ENCODE measurements at regions not wholly inside any gene's neighbourhood (a gene's known extent, or its start where the extent isn't known, plus 50 kb on each side); places are given as distances from the start of the nearest gene placed in this dataset.

DNA sequence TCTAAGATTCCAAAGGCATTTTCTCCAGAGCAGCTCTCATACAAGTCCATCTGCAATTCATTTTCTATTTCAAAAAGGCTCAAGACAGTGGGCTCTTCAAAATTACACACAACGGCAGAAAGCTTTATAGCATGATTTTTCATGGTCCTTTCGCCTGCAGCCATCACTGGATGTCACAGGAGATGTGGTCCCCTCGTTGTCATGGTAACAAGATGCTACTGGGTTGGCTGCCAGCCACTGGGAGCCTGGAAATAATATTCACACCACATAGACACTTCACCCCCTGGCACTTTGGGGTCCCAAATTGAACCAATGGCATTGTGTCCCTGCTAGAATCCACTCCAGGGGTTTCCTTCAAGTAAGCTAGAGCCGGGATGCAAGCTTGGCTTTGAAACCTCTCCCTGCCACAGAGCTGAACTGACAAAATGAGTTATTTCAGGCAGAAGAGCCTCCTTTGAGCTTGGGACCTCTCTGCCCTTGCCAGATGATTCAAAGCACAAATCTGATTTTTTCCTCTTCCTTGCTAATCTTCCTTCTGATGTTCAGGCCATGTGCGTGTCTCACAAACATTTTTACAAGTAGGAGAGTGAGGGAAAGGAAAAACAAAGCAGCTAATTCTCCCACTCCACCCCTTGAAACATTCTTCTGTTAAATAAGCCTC, 512.6 kb upstream of the ADAMTS9 start:
- no peak for DNase-seq
- CTCF ChIA-PET = no interaction called here
- no peaks in the 10 kb centered on the region for H3K4me1 Mint-ChIP-seq
- H3K9me3 Mint-ChIP-seq = peaks cover 11% of the 10 kb centered on the region
- H3K27ac Mint-ChIP-seq = no peak overlapping the region
- no peak overlapping the region for H3K4me3 Mint-ChIP-seq
- H3K36me3 Mint-ChIP-seq = no peaks in the 10 kb centered on the region
- no peaks in the 10 kb centered on the region for H3K27me3 Mint-ChIP-seq

DNA sequence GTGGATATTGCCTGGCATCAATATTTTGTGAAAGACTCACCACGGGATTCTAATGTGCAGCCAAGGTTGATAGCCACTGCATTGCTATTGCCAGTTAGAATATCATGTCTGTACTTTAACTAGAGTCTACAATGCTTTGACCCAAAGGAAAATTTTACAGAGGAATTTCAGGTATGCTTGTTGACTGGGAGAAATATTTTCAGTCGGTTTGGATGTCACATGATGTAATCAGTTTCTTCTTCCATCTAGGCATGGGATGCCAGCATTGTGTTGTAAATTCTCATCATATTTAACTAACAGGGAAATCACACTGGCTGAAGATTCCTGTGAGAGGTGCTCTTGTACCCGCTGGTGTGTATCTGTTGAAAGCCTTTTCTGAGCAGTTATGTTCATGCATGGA, 508.9 kb upstream of the ADAMTS9 start:
- Mint-ChIP-seq H3K36me3 (no peaks in the 10 kb centered on the region), H3K27ac (no peak overlapping the region), H3K9me3 (peaks cover 9% of the 10 kb centered on the region), H3K27me3 (no peaks in the 10 kb centered on the region), H3K4me1 (no peaks in the 10 kb centered on the region), H3K4me3 (no peak overlapping the region)
- CTCF ChIA-PET = no interaction called here
- no peak for DNase-seq

DNA sequence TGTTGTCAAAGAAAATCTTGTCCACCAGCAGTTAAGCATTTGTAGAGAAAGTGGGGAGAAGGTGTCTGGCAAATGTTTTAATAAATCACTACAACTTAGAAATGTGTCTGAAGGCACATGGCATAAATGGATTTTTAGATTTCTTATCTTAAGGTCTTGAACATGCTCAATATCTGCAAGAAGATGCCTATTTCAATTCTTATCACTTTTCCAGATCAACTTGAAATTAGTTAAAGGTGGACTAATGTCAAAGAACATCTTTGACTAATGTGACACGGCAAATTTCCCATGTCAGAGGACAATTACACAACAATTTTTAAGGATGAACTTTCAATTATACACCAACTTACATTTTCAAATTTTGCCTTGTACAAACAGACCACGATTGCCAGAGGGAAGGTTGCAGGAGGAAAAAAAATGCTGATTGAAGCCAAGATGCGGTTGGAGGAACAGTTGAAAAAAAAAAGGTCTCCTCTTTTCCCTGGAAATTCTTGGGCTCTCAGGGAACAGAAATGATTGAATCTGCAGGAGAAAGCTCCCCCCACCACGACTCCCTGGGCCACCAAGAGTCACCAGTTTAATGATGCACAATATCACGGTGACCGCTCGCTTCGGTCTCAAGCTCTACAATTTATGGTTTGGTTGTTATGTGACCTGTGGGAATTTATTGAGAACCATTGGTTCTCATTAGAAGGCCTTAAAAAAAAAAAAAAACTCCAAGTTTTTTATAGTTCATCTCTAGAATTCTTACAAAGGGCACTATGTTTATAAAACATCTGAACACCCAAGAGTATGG, 507.6 kb upstream of the ADAMTS9 start:
- no peak overlapping the region for H3K27ac Mint-ChIP-seq
- CTCF ChIA-PET = no interaction called here
- no peaks in the 10 kb centered on the region for H3K4me1 Mint-ChIP-seq
- no peaks in the 10 kb centered on the region for H3K27me3 Mint-ChIP-seq
- H3K9me3 Mint-ChIP-seq = peaks cover 8% of the 10 kb centered on the region
- H3K36me3 Mint-ChIP-seq = no peaks in the 10 kb centered on the region
- no peak overlapping the region for H3K4me3 Mint-ChIP-seq
- DNase-seq = no peak

DNA sequence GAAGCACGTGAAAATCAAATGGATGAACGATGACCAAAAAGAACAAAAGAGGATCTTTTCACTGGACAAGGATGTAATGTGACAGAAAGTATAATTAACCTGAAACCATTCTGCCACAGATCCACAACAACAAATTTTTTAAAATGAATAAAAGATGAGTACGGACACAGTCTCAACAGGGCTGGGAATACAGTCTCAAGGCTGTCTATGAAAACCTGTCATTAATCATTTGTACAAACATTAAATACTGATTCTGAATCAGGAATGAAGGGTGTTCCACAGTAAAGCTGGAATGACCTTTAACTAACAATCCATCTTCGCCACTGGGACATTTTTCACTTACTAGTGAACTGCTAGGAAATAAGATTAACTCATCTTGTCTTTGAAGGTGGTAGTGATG, 506.9 kb upstream of the ADAMTS9 start:
- no peaks in the 10 kb centered on the region for H3K36me3 Mint-ChIP-seq
- CTCF ChIA-PET = no interaction called here
- H3K9me3 Mint-ChIP-seq = peaks cover 13% of the 10 kb centered on the region
- no peaks in the 10 kb centered on the region for H3K4me1 Mint-ChIP-seq
- H3K4me3 Mint-ChIP-seq = no peak overlapping the region
- no peak overlapping the region for H3K27ac Mint-ChIP-seq
- no peaks in the 10 kb centered on the region for H3K27me3 Mint-ChIP-seq
- DNase-seq = no peak

DNA sequence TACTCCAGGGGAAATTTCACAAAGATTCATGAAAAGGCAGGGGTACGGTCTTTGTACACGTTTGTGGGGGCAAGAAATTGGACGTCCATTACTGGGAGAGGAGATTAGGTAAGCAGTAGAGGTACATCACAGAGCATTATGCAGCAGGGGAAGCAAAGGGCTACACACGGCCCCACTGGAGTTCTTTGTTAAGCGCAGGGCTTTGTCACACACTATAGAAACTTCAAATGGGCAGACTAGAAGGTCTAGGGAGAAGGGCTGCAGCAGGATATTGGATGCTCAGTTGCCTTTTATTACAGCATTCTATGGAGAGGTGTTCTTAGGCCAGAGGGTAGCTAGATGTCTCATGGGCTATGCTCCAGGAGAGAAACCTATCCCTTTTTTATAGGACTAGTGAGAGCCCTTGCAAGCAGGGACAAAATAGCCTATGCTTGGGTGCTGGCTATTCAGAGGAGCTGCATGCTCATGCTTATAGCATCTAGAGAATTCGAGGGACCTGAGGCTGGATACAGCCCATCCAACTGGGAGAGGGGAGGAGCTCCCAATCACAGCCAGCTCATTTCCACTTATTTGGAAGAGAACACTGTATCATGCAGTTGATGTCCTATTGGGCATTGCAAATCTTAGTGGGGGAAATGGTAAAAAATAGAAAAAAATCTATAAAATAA, 506.4 kb upstream of the ADAMTS9 start:
- Mint-ChIP-seq H3K9me3 (peaks cover 12% of the 10 kb centered on the region), H3K27ac (no peak overlapping the region), H3K4me1 (no peaks in the 10 kb centered on the region), H3K36me3 (no peaks in the 10 kb centered on the region), H3K4me3 (no peak overlapping the region), H3K27me3 (no peaks in the 10 kb centered on the region)
- CTCF ChIA-PET = no interaction called here
- no peak for DNase-seq

DNA sequence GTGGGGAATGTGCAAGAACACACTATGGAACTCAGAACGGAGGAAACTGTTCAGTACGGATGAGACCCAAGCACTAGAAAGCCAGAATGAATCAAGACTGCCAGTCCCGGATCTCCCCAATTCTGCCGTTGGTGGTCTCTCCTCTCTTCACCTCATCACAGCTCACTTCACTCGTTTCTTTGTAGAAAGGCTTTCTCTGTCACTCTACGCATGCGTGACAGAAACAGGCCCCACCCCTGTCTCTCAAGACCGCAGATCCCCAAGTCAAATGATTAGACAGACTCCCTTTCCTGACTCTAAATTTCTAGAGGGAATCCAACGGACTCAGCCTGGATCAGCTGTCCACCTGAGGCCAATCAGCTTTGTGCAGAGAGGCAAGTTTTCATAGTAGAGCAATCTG, 505.7 kb upstream of the ADAMTS9 start:
- CTCF ChIA-PET = no interaction called here
- no peaks in the 10 kb centered on the region for H3K36me3 Mint-ChIP-seq
- H3K4me3 Mint-ChIP-seq = no peak overlapping the region

DNA sequence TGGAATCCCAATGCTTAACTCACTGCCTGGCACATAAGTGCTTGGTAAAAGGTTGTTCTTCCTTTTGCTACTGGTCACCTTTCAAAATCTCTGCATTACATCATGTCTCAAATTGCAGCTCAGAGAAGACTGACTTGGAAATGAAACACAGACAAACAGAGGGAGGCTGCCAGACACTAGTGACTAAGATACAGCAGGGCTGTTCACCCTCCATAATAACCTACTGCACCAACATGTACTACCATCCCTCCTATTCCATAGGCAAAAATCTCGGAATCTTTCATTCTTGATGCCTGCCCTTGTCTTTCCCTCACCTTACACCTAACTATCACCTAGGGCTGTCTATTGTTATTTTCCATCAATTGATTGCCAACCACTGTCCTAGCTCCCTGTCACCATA, 502.3 kb upstream of the ADAMTS9 start:
- H3K27me3 Mint-ChIP-seq = no peaks in the 10 kb centered on the region
- CTCF ChIA-PET = no interaction called here
- DNase-seq = no peak

More for the DNA sequence above, 505.7 kb upstream of the ADAMTS9 start:
- Mint-ChIP-seq H3K27ac (no peak overlapping the region), H3K4me1 (no peaks in the 10 kb centered on the region), H3K27me3 (no peaks in the 10 kb centered on the region), H3K9me3 (peaks cover 9% of the 10 kb centered on the region)
- DNase-seq = no peak

DNA sequence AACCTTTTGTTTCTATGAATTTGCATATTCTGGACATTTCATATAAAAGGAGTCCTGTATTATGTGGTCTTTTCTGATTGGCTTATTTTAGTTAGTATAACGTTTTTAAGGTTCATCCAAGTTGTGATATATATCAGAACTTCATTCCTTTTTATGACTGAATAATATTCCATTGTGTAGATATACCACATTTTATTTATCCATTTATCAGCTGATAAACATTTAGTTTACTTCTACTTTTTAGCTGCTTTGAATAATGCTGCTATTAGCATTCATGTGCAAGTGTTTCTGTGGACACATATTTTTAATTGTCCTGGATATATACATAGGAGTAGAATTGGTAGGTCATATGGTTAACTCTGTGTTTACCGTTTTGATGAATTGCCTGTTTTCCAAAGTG, 498.5 kb upstream of the ADAMTS9 start:
- Mint-ChIP-seq H3K27me3 (no peaks in the 10 kb centered on the region), H3K4me3 (no peak overlapping the region), H3K9me3 (peaks cover 19% of the 10 kb centered on the region), H3K27ac (no peak overlapping the region), H3K36me3 (no peaks in the 10 kb centered on the region), H3K4me1 (no peaks in the 10 kb centered on the region)
- DNase-seq = no peak
- CTCF ChIA-PET = no interaction called here

More for the DNA sequence above, 502.3 kb upstream of the ADAMTS9 start:
- Mint-ChIP-seq H3K4me3 (no peak overlapping the region), H3K36me3 (no peaks in the 10 kb centered on the region), H3K27ac (no peak overlapping the region), H3K9me3 (peaks cover 20% of the 10 kb centered on the region), H3K4me1 (no peaks in the 10 kb centered on the region)

DNA sequence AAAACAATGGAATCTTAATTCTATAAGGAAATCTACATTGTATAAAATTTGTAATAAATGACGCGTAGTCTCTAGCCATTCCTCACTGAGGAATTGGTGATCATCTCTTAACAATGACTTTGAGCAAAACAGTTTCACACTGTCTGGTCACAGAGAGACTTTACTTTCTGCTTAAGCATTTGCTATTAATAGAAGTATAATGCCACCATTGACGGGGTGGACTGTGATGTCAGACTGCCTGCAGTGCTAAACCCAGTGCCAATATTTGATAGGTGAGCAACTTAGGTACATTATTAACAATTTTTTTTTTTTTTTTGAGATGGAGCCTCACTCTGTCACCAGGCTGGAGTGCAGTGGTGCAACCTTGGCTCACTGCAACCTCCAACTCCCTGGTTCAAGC, 494.9 kb upstream of the ADAMTS9 start:
- H3K27me3 Mint-ChIP-seq = no peaks in the 10 kb centered on the region
- H3K4me1 Mint-ChIP-seq = no peaks in the 10 kb centered on the region
- peaks cover 10% of the 10 kb centered on the region for H3K9me3 Mint-ChIP-seq
- H3K4me3 Mint-ChIP-seq = no peak overlapping the region
- no peaks in the 10 kb centered on the region for H3K36me3 Mint-ChIP-seq
- no peak for DNase-seq
- H3K27ac Mint-ChIP-seq = no peak overlapping the region
- CTCF ChIA-PET = no interaction called here

DNA sequence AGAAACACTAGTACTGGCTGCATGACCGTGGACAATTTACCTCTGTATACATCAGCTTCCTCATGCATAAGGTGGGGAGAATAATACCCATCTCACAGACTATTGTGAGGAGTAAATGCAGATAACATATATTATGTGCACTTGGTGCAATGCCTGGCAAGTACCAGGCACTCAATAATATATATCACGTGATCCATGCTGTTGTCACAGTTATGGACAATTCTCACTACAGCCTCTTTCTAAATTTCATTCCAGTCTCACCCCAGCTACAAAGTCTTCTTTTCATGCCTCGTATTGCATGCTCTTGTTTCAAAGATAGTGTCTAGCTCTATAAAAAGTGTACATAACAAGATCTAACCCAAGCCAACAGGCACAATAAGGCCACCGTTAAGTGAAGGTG, 494.3 kb upstream of the ADAMTS9 start:
- peaks cover 10% of the 10 kb centered on the region for H3K9me3 Mint-ChIP-seq
- no peak overlapping the region for H3K27ac Mint-ChIP-seq
- H3K4me1 Mint-ChIP-seq = no peaks in the 10 kb centered on the region
- no peak for DNase-seq
- no peaks in the 10 kb centered on the region for H3K27me3 Mint-ChIP-seq
- H3K4me3 Mint-ChIP-seq = no peak overlapping the region
- H3K36me3 Mint-ChIP-seq = no peaks in the 10 kb centered on the region
- CTCF ChIA-PET = no interaction called here

DNA sequence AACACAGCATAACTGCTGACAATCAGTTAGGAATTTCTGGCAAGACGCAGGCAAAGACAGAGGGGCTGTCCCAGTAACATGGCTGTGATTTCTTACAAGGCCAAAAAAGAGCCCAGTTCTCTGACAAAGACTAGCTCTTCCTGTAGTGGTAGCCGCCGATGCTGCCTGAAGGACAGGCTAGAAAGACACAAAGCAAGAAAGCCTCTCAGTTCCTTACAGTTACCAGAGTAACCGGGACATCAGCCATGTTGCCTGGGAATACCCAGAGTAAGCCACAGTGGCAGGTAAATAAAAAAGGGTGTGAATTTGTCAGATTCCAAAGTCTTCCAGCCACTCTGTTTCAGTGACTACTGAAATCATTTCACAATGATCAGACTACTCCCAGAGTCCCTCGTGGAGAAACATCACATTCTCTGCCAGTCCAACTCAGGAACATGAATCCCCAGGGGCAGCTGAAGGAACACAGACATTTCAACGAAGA, 493.6 kb upstream of the ADAMTS9 start:
- H3K36me3 Mint-ChIP-seq = no peaks in the 10 kb centered on the region
- H3K4me3 Mint-ChIP-seq = no peak overlapping the region
- peaks cover 7% of the 10 kb centered on the region for H3K9me3 Mint-ChIP-seq
- H3K4me1 Mint-ChIP-seq = no peaks in the 10 kb centered on the region
- DNase-seq = no peak
- no peak overlapping the region for H3K27ac Mint-ChIP-seq
- no peaks in the 10 kb centered on the region for H3K27me3 Mint-ChIP-seq
- CTCF ChIA-PET = no interaction called here

DNA sequence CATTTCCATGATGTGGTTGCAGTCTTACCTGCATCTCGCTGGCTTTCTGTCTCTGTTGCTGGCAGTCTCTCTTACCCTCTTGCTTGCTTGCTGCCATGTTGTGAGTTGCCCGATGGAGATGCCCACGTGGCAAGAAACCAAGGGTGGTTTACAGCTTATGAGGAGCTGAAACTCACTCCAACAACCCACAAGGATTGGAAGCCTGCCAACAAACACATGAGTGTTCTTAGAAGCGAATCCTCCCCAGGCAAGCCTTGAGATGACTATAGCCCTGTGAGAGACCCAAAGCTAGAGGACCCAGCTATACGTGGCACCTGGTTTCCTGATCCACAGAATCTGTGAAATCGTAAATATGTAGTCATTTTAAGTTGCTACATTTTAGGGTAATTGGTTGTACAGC, 490.9 kb upstream of the ADAMTS9 start:
- Mint-ChIP-seq H3K9me3 (peaks cover 12% of the 10 kb centered on the region), H3K27ac (no peak overlapping the region), H3K36me3 (no peaks in the 10 kb centered on the region), H3K27me3 (no peaks in the 10 kb centered on the region), H3K4me1 (no peaks in the 10 kb centered on the region), H3K4me3 (no peak overlapping the region)
- no peak for DNase-seq
- CTCF ChIA-PET = no interaction called here

DNA sequence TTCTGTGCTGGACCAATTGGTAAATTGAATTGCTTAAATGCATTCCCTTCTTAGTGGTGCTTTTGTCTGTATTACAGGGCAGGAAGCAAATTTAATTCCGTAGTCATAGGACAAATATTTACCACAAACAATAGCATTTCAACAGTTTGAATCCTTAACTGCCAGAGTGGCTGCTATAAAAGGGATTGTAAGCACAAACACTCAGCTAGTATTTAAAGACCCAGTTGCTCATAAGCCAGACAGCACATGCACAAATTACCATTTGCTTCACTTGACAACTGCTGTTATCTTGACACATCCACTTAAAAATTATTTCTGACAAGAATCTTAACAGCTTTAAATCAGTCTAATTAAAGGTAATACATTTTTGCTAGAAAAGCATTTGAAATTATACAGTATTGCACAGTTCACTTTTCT, 490.2 kb upstream of the ADAMTS9 start:
- no peaks in the 10 kb centered on the region for H3K36me3 Mint-ChIP-seq
- H3K27me3 Mint-ChIP-seq = no peaks in the 10 kb centered on the region
- DNase-seq = no peak
- no peak overlapping the region for H3K4me3 Mint-ChIP-seq
- no peak overlapping the region for H3K27ac Mint-ChIP-seq
- H3K9me3 Mint-ChIP-seq = peaks cover 13% of the 10 kb centered on the region
- no peaks in the 10 kb centered on the region for H3K4me1 Mint-ChIP-seq
- CTCF ChIA-PET = no interaction called here

DNA sequence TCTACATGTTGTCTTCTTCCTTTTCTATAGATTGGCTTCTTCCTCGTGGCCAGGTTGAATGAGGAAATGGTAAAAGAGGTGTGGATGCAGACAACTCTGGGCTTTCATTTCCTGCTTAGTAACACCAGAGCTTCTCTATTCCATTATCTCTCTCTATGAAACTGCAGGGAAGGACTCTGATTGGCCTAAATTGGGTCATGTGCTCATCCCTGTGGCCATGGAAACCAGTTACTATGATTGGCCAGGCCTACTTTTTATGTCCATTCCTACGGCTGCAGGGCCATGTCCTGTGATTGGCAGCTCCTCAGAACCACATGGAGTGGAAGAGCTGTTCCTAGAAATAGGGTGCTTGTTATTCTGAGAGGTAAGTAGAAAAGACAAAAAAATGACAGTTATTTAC, 486.9 kb upstream of the ADAMTS9 start:
- Mint-ChIP-seq H3K4me3 (no peak overlapping the region), H3K27me3 (no peaks in the 10 kb centered on the region), H3K9me3 (peaks cover 15% of the 10 kb centered on the region), H3K36me3 (no peaks in the 10 kb centered on the region), H3K4me1 (no peaks in the 10 kb centered on the region), H3K27ac (no peak overlapping the region)
- DNase-seq = no peak
- CTCF ChIA-PET = no interaction called here

DNA sequence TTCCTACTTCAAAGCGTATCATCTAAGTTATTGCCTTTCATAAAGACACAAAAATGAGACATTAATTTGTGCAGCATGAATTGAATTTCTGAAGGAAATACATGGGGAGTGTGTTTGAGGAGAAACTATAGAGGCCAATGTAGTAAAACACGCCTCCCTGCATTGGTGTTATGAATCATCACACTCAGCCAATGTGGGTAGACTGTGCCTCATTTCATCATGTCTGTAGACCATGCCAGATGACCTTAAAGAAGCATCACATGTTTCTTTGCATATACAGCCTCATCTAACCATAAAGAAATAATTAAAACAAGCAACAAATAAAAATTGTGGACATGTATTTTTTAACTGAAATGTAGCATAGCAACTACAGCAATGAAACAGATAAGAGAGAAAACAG, 486.0 kb upstream of the ADAMTS9 start:
- Mint-ChIP-seq H3K27ac (no peak overlapping the region), H3K4me3 (no peak overlapping the region), H3K36me3 (no peaks in the 10 kb centered on the region), H3K27me3 (no peaks in the 10 kb centered on the region), H3K9me3 (peaks cover 15% of the 10 kb centered on the region), H3K4me1 (no peaks in the 10 kb centered on the region)
- no peak for DNase-seq
- CTCF ChIA-PET = no interaction called here
